VCaP (cell line): ENCODE measurements at regions not wholly inside any gene's neighbourhood (a gene's known extent, or its start where the extent isn't known, plus 50 kb on each side); places are given as distances from the start of the nearest gene placed in this dataset.

Experiments used
- H3K27ac ChIP-seq: fragments of 450-650 bp; 2 replicates; pipeline ENCODE4 v1.5.1; 2017
- CTCF ChIP-seq: fragments of 450-650 bp; conservative IDR thresholded peaks from 2 replicates; pipeline ENCODE4 v1.5.1; 2017; ENCODE audit warnings: mild to moderate bottlenecking, moderate library complexity

- no peak overlapping the region for H3K27ac ChIP-seq
- no peak for TF ChIP-seq CTCF
Measured at GRCh38 chr1:114272593-114272992, 118.9 kb upstream of the SYT6 start.

GRCh38 chr1:114270718-114271117 is 117.0 kb upstream of the SYT6 start:
- TF ChIP-seq CTCF, result no peak

GRCh38 chr1:114270282-114270681 is 116.6 kb upstream of the SYT6 start:
- TF ChIP-seq CTCF, result no peak

More at GRCh38 chr1:114270718-114271117, 117.0 kb upstream of the SYT6 start:
- no peak overlapping the region for H3K27ac ChIP-seq

GRCh38 chr1:114269539-114269938 is 115.9 kb upstream of the SYT6 start:
- no peak for TF ChIP-seq CTCF
- H3K27ac ChIP-seq, result no peak overlapping the region

More at GRCh38 chr1:114270282-114270681, 116.6 kb upstream of the SYT6 start:
- no peak overlapping the region for H3K27ac ChIP-seq

GRCh38 chr1:114263343-114263742 is 109.7 kb upstream of the SYT6 start:
- no peak for TF ChIP-seq CTCF

GRCh38 chr1:114262337-114262736 is 108.7 kb upstream of the SYT6 start:
- no peak overlapping the region for H3K27ac ChIP-seq
- no peak for TF ChIP-seq CTCF

More at GRCh38 chr1:114263343-114263742, 109.7 kb upstream of the SYT6 start:
- H3K27ac ChIP-seq, result no peak overlapping the region

- TF ChIP-seq CTCF, result no peak
Measured at GRCh38 chr1:114260805-114261484, 107.3 kb upstream of the SYT6 start.

More at GRCh38 chr1:114260805-114261484, 107.3 kb upstream of the SYT6 start:
- H3K27ac ChIP-seq, result no peak overlapping the region
